H54 (cell line): ENCODE measurements at regions not wholly inside any gene's neighbourhood (a gene's known extent, or its start where the extent isn't known, plus 50 kb on each side); places are given as distances from the start of the nearest gene placed in this dataset.

Experiments used
- DNase-seq: peaks from one replicate; pipeline ENCODE4 v3.0.0; 2011; ENCODE audit warnings: low spot score, mixed read lengths; ENCODE audit not compliant: insufficient read length
- FAIRE-seq: peaks from 3 replicates; lab custom pipeline; 2011; peaks lifted over from hg19 to GRCh38; lab: Jason Lieb, UNC
- POLR2A ChIP-seq: IDR thresholded peaks from 2 replicates; pipeline ENCODE4 v1.6.1; 2011; ENCODE audit warnings: low read depth, mild to moderate bottlenecking, low read length

DNA sequence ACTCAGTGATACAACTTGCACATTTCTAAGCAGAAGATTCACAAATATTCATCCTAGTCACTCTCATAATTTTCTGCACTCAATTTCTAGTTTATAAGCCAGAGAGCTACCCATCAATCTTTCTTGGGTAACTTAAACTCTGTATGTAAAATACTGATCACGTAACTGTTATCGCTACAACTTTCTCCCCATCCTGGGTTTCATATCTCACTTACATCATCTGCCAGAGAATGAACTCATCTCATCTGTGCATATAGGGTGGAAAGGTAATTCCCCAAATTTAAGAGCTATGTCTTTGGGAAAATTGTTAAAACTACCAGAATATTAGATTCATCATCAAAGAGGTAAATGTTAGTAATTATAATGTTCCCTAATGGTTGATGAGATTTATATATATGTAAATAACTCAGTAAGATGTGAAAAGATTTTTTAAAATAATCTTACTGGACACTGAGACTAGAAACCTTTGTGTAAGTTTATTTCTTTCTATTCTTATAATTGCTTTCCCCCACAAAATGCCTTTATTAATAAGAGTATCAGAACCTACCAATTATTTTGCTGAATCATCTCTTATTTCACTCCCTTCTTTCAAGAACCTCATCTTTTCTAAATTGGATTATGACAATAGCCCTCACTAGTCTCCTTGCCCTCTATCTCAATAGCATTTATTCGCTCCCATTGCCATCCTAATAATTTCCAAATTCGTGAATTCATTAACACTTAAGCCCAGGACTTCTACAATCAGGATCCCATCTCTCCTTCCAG, 729.0 kb downstream of the EPHA4 start:
- TF ChIP-seq POLR2A: no peak
- DNase-seq (no peak), FAIRE-seq (no peak)

DNA sequence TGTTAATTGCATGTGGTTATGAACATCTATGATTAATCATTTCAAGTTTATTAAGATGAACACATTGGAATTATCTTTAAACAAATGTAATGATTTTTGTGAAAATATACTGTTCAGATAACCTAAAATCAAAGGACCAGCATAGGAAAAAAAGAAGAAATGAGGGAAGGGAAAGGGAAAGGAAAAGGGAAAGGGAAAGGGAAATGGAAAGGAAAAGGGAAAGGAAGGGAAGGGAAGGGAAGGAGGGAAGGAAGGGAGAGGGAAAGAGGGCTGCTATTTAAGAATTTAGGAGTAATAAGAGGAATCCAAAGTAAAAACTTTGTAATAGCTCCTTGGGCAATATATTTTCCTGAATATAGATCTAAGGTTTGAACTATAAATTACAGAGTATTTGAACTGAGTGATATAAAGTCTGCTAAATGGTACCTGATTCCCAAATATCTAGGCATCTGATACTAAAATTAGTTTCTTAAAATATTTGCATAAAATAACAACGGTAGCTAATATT, 726.3 kb downstream of the EPHA4 start:
- TF ChIP-seq POLR2A: no peak
- FAIRE-seq (no peak), DNase-seq (no peak)

GRCh38 chr2:220847006-220847405, 725.1 kb downstream of the EPHA4 start:
- FAIRE-seq (no peak), DNase-seq (no peak)
- no peak for TF ChIP-seq POLR2A

DNA sequence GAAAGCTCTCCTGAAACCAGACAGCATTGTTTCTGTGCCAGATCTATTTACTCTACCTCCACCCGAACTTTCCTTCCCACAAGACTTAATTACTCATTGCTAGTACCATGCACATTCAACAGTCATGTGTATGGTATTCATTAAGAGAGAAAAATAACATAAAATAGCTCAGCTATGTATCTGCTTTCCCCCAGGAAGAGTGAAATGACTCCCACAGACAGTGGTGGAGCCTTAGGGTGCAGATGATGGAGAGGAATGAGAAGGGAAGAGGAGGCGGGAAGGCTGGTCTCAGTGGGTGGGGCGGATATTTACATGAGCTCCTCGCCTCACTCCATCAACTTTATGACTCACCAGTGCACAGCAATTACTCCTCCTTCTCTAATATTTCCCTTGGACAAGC, 724.5 kb downstream of the EPHA4 start:
- DNase-seq (peak; percentile 20), FAIRE-seq (peak; percentile 99)
- TF ChIP-seq POLR2A: no peak

DNA sequence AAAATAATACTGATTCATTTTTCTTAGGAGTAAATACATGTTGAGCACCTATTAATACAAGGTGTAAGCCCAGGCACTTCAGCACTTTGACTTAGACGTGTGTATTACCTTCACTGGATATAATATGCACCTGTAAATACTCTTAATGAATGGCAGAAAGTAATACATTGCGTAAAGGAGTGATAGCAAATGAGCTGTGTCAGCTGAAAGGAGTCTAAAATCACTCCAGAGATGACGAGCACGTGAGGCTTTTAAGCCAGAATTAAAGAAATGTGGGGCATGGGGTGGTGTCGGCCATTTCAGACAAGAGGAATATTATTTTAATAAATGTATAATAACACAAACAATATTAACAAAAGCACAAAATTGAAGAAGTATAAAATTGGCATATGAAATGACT, 722.7 kb downstream of the EPHA4 start:
- DNase-seq (no peak), FAIRE-seq (no peak)
- no peak for TF ChIP-seq POLR2A

- DNase-seq: no peak
- FAIRE-seq: no peak
- TF ChIP-seq POLR2A: no peak
Observed at GRCh38 chr2:220850116-220850515, 722.0 kb downstream of the EPHA4 start.

GRCh38 chr2:220855296-220855695, 716.8 kb downstream of the EPHA4 start:
- no peak for TF ChIP-seq POLR2A
- FAIRE-seq (no peak), DNase-seq (no peak)

DNA sequence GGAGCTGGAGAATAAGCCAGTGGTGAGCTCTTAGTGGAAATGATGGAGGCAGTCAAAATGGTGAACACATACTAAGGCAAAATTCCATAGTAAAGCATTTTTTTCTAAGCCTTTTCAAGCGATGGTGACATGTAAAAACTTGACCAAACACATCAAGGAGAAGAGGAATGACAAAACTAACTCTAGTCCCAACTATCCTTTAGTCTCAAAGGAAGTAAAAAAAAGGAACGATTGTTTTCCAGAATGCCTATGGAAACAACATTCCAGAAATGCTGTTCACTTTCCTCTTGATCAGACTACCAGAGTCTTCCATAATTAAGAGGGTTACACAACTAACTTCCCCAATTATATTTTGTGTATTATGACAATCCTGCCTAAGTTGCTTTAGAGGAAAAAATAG, 715.6 kb downstream of the EPHA4 start:
- no peak for TF ChIP-seq POLR2A
- FAIRE-seq: no peak
- no peak for DNase-seq

DNA sequence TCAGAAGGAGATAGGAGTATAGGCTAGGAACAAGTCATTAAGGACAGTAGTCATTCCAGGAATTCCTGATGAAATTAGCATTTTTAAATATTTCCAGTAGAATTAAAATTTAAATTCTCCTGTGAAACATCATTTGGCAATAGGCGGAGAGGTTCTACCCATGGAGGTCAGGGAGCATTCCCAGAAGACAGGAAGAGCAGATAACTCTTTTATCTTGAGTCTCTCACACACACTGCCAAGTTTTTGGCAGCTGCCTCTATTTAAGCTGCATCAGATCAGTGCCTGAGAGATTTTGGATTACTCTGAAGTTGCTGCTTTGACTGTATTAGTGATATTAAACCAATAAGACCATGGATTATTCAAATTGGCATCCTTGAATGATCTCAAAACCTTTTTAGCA, 714.7 kb downstream of the EPHA4 start:
- no peak for TF ChIP-seq POLR2A
- DNase-seq: no peak

GRCh38 chr2:220858101-220858500, 714.0 kb downstream of the EPHA4 start:
- no peak for TF ChIP-seq POLR2A
- no peak for FAIRE-seq

More for the DNA sequence above, 714.7 kb downstream of the EPHA4 start:
- no peak for FAIRE-seq

DNA sequence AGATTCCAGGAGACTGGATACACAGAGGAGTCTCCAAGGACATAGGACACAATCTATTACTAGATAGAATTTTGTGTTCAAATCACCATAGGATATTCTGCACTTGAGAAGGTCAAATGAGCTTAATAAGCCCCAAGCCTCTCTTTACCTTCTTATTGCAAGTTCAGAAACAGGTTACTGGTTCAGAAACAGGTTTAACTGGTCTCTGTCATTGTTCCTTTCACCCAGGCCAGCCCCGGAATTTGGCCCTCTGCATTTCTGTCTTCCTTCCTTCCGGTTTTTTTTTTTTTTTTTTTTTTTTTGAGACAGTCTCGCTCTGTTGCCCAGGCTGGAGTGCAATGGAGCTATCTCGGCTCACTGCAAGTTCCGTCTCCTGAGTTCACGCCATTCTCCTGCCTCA, 700.2 kb downstream of the EPHA4 start:
- FAIRE-seq (no peak), DNase-seq (no peak)
- TF ChIP-seq POLR2A: no peak

More at GRCh38 chr2:220858101-220858500, 714.0 kb downstream of the EPHA4 start:
- no peak for DNase-seq

DNA sequence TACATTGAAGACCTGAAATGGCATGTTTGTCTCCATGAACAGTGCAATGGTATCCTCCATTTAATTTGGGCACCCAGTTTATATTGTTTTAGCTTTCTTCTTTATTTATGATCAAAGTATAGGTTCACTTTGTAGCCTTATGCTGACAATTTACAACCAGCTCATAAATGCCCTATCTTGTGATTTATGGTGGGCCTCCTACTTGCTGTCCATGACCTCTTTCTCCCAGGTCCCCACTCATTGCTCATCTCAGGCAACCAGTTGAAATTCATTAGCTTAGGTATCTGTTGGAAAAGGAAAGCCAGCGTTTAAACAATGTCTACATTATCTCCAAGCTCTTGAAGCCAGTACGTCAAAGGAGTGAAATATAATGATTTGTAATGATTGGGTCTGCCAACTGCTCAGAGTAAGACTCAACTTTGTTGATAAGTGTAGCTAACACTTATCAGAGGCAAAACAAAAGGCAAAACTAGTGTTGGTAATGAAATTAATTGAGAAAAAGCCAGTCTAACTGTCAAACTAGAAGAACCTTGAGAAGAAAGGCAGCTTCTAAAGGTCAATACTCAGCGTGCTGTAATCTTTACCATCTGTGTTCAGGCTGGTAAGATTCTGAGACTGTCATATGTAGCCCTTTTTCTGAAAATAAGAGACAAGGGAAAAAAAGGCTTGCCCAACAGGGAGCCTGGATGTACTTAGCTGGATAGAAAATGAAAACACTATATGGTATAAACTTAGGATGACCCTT, 695.9 kb downstream of the EPHA4 start:
- DNase-seq (no peak), FAIRE-seq (peak; percentile 11)
- TF ChIP-seq POLR2A: no peak

- DNase-seq (no peak), FAIRE-seq (no peak)
- TF ChIP-seq POLR2A: no peak
Observed at GRCh38 chr2:220877491-220877890, 694.6 kb downstream of the EPHA4 start.

GRCh38 chr2:220877897-220878296, 694.2 kb downstream of the EPHA4 start:
- no peak for DNase-seq
- no peak for FAIRE-seq
- TF ChIP-seq POLR2A: no peak
